K562 (cell line): ENCODE measurements at regions not wholly inside any gene's neighbourhood (a gene's known extent, or its start where the extent isn't known, plus 50 kb on each side); places are given as distances from the start of the nearest gene placed in this dataset.

ENCODE experiments used
- CXXC5 ChIP-seq: fragments of 250-450 bp; sonication (Bioruptor Pico); IDR thresholded peaks from 2 replicates; pipeline ENCODE4 v1.8.0; 2022; ENCODE audit warnings: inconsistent platforms, mild to moderate bottlenecking, moderate library complexity
- ETV6 ChIP-seq, 3 experiments: fragments of 150-350 bp in 1 of 3; sonication (generic) in 1 of 3; formaldehyde crosslinking in 1 of 3; IDR thresholded peaks; 2 replicates each; pipeline versions ENCODE4 v1.6.1 to v1.8.0; 2014 to 2022; ENCODE audit warnings: borderline replicate concordance in 2 of 3, low read depth in 2 of 3, antibody characterized with exemption in 1 of 3, low read length in 1 of 3, mild to moderate bottlenecking in 1 of 3, missing genetic modification reagents in 1 of 3
- KDM5B ChIP-seq: fragments of 200-600 bp; sonication (generic); IDR thresholded peaks from 2 replicates; pipeline ENCODE4 v1.6.1; 2012; ENCODE audit warnings: low read depth, mild to moderate bottlenecking, moderate library complexity, low read length, control low read depth, inconsistent platforms; ENCODE audit not compliant: insufficient replicate concordance
- PPARD ChIP-seq: fragments of 250-450 bp; sonication (Bioruptor Pico); IDR thresholded peaks from 2 replicates; pipeline ENCODE4 v1.8.0; 2022; ENCODE audit warnings: inconsistent platforms, mild to moderate bottlenecking, moderate library complexity
- ZNF408 ChIP-seq: fragments of 250-450 bp; sonication (Bioruptor Pico); IDR thresholded peaks from 2 replicates; pipeline ENCODE4 v1.4.0; 2020; ENCODE audit warnings: low read depth, mild to moderate bottlenecking, moderate library complexity
- ZNF830 ChIP-seq: fragments of 250-450 bp; sonication (Bioruptor Pico); IDR thresholded peaks from 2 replicates; pipeline ENCODE4 v1.5.0; 2021; ENCODE audit warnings: mild to moderate bottlenecking
- TF ChIP-seq, protein P1 (sequence below): fragments of 200-800 bp; sonication (Bioruptor generic); IDR thresholded peaks from 2 replicates; pipeline ENCODE4 v1.6.1; 2016; ENCODE audit warnings: missing genetic modification characterization, missing compliant biosample characterization
- TF ChIP-seq, protein P2 (sequence below): fragments of 450-650 bp; IDR thresholded peaks from 2 replicates; pipeline ENCODE4 v1.6.1; 2018; ENCODE audit not compliant: partially characterized antibody
- TF ChIP-seq, protein P3 (sequence below): fragments of 250-450 bp; sonication (Bioruptor Pico); IDR thresholded peaks from 2 replicates; pipeline ENCODE4 v1.5.0; 2020; ENCODE audit warnings: mild to moderate bottlenecking, borderline replicate concordance

- TF ChIP-seq, protein P1, sequence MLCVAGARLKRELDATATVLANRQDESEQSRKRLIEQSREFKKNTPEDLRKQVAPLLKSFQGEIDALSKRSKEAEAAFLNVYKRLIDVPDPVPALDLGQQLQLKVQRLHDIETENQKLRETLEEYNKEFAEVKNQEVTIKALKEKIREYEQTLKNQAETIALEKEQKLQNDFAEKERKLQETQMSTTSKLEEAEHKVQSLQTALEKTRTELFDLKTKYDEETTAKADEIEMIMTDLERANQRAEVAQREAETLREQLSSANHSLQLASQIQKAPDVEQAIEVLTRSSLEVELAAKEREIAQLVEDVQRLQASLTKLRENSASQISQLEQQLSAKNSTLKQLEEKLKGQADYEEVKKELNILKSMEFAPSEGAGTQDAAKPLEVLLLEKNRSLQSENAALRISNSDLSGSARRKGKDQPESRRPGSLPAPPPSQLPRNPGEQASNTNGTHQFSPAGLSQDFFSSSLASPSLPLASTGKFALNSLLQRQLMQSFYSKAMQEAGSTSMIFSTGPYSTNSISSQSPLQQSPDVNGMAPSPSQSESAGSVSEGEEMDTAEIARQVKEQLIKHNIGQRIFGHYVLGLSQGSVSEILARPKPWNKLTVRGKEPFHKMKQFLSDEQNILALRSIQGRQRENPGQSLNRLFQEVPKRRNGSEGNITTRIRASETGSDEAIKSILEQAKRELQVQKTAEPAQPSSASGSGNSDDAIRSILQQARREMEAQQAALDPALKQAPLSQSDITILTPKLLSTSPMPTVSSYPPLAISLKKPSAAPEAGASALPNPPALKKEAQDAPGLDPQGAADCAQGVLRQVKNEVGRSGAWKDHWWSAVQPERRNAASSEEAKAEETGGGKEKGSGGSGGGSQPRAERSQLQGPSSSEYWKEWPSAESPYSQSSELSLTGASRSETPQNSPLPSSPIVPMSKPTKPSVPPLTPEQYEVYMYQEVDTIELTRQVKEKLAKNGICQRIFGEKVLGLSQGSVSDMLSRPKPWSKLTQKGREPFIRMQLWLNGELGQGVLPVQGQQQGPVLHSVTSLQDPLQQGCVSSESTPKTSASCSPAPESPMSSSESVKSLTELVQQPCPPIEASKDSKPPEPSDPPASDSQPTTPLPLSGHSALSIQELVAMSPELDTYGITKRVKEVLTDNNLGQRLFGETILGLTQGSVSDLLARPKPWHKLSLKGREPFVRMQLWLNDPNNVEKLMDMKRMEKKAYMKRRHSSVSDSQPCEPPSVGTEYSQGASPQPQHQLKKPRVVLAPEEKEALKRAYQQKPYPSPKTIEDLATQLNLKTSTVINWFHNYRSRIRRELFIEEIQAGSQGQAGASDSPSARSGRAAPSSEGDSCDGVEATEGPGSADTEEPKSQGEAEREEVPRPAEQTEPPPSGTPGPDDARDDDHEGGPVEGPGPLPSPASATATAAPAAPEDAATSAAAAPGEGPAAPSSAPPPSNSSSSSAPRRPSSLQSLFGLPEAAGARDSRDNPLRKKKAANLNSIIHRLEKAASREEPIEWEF (CRISPR knock-in tag) = no peak
- TF ChIP-seq ZNF408 (CRISPR knock-in tag) (no peak), ZNF830 (CRISPR knock-in tag) (no peak), CXXC5 (CRISPR knock-in tag) (peak; percentile 73), PPARD (CRISPR knock-in tag) (no peak), ETV6 (IDR thresholded peaks at IDR 0.05; ENCODE audit: borderline replicate concordance in 1 of 2, low read depth in 2 of 2, low read length in 1 of 2) (0 out of 4 replicates have a peak, but pooled peaks of 1 of the 2 experiments have one; percentile 71), ETV6 (CRISPR knock-in tag; IDR thresholded peaks at IDR 0.05; ENCODE audit: borderline replicate concordance) (no peak), KDM5B (no peak)
- TF ChIP-seq, protein P2, sequence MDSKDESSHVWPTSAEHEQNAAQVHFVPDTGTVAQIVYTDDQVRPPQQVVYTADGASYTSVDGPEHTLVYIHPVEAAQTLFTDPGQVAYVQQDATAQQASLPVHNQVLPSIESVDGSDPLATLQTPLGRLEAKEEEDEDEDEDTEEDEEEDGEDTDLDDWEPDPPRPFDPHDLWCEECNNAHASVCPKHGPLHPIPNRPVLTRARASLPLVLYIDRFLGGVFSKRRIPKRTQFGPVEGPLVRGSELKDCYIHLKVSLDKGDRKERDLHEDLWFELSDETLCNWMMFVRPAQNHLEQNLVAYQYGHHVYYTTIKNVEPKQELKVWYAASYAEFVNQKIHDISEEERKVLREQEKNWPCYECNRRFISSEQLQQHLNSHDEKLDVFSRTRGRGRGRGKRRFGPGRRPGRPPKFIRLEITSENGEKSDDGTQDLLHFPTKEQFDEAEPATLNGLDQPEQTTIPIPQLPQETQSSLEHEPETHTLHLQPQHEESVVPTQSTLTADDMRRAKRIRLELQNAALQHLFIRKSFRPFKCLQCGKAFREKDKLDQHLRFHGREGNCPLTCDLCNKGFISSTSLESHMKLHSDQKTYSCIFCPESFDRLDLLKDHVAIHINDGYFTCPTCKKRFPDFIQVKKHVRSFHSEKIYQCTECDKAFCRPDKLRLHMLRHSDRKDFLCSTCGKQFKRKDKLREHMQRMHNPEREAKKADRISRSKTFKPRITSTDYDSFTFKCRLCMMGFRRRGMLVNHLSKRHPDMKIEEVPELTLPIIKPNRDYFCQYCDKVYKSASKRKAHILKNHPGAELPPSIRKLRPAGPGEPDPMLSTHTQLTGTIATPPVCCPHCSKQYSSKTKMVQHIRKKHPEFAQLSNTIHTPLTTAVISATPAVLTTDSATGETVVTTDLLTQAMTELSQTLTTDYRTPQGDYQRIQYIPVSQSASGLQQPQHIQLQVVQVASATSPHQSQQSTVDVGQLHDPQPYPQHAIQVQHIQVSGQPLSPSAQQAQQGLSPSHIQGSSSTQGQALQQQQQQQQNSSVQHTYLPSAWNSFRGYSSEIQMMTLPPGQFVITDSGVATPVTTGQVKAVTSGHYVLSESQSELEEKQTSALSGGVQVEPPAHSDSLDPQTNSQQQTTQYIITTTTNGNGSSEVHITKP = peak; percentile 48
- TF ChIP-seq, protein P3, sequence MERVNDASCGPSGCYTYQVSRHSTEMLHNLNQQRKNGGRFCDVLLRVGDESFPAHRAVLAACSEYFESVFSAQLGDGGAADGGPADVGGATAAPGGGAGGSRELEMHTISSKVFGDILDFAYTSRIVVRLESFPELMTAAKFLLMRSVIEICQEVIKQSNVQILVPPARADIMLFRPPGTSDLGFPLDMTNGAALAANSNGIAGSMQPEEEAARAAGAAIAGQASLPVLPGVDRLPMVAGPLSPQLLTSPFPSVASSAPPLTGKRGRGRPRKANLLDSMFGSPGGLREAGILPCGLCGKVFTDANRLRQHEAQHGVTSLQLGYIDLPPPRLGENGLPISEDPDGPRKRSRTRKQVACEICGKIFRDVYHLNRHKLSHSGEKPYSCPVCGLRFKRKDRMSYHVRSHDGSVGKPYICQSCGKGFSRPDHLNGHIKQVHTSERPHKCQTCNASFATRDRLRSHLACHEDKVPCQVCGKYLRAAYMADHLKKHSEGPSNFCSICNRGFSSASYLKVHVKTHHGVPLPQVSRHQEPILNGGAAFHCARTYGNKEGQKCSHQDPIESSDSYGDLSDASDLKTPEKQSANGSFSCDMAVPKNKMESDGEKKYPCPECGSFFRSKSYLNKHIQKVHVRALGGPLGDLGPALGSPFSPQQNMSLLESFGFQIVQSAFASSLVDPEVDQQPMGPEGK (CRISPR knock-in tag) = no peak
Observed at GRCh38 chr6:14711056-14711703, 534.7 kb upstream of the JARID2 start (continued).
